HEK293 (cell line): ENCODE measurements at regions not wholly inside any gene's neighbourhood (a gene's known extent, or its start where the extent isn't known, plus 50 kb on each side); places are given as distances from the start of the nearest gene placed in this dataset.
A peak's percentile ranks its signal among the peaks of the same experiment; 100 is the strongest.

ENCODE experiments used
- CTCF ChIA-PET: fragments of 350-600 bp; formaldehyde crosslinking; extraction: SDS; loops from one replicate; lab custom pipeline; 2021; ENCODE audit warnings: antibody characterized with exemption; lab: Yijun Ruan, JAX
- POLR2A ChIA-PET: fragments of 300-600 bp; formaldehyde crosslinking; extraction: SDS; loops from one replicate; lab custom pipeline; 2020; ENCODE audit warnings: antibody characterized with exemption, inconsistent platforms; lab: Yijun Ruan, JAX
- H3K27ac ChIP-seq: fragments of 200-500 bp; sonication (Bioruptor generic); 2 replicates; pipeline ENCODE4 v1.5.1; 2014; ENCODE audit warnings: low read depth, low read length, control low read depth, inconsistent platforms; ENCODE audit errors: extremely low read depth
- H3K36me3 ChIP-seq, 2 experiments: fragments of 200-500 bp in 1 of 2; sonication (Bioruptor generic) in 1 of 2; 1 replicate in 1 of 2; 2 replicates in 1 of 2; pipeline ENCODE4 v1.5.1; 2014 to 2017; ENCODE audit warnings: inconsistent platforms in 2 of 2, low read length in 2 of 2; ENCODE audit not compliant: control insufficient read depth in 2 of 2, insufficient read depth in 1 of 2
- H3K4me1 ChIP-seq: fragments of 200-500 bp; sonication (Bioruptor generic); 2 replicates; pipeline ENCODE4 v1.5.1; 2014; ENCODE audit warnings: mild to moderate bottlenecking, low read length, inconsistent platforms; ENCODE audit not compliant: control insufficient read depth, insufficient read depth
- H3K4me3 ChIP-seq: 2 replicates; pipeline ENCODE4 v1.5.1; 2011; ENCODE audit warnings: low read depth, mild to moderate bottlenecking, control low read depth, low read length, moderate library complexity
- H3K9me3 ChIP-seq: fragments of 200-500 bp; sonication (Bioruptor generic); 2 replicates; pipeline ENCODE4 v1.5.1; 2014; ENCODE audit warnings: low read depth, low read length, inconsistent platforms; ENCODE audit not compliant: control insufficient read depth, insufficient read depth
- BCL11A ChIP-seq: fragments of 450-650 bp; formaldehyde crosslinking; IDR thresholded peaks from 2 replicates; pipeline ENCODE4 v1.5.1; 2016; ENCODE audit warnings: low read depth, missing biosample characterization, missing genetic modification characterization
- IKZF3 ChIP-seq: fragments of 450-650 bp; IDR thresholded peaks from 2 replicates; pipeline ENCODE4 v1.5.0; 2018; ENCODE audit warnings: missing biosample characterization, mild to moderate bottlenecking, missing genetic modification characterization, moderate library complexity
- KLF1 ChIP-seq: fragments of 450-650 bp; formaldehyde crosslinking; IDR thresholded peaks from 2 replicates; pipeline ENCODE4 v1.5.1; 2016; ENCODE audit warnings: missing biosample characterization, missing genetic modification characterization
- MEIS1 ChIP-seq: sonication (generic); formaldehyde crosslinking; IDR thresholded peaks from 2 replicates; pipeline ENCODE4 v1.8.1; 2022; ENCODE audit warnings: missing genetic modification reagents, mild to moderate bottlenecking, borderline replicate concordance
- OVOL3 ChIP-seq: fragments of 450-650 bp; formaldehyde crosslinking; IDR thresholded peaks from 2 replicates; pipeline ENCODE4 v1.5.1; 2016; ENCODE audit warnings: missing biosample characterization, missing genetic modification characterization
- SCRT1 ChIP-seq: fragments of 450-650 bp; formaldehyde crosslinking; IDR thresholded peaks from 2 replicates; pipeline ENCODE4 v1.5.1; 2016; ENCODE audit warnings: missing biosample characterization, missing genetic modification characterization, borderline replicate concordance
- SETDB1 ChIP-seq: IDR thresholded peaks from one replicate; pipeline ENCODE4 v1.6.1; 2017; ENCODE audit warnings: mild to moderate bottlenecking, low read length, moderate library complexity, mixed read lengths; ENCODE audit not compliant: insufficient read length
- SP2 ChIP-seq: fragments of 450-650 bp; formaldehyde crosslinking; IDR thresholded peaks from 2 replicates; pipeline ENCODE4 v1.5.1; 2016; ENCODE audit warnings: missing biosample characterization, missing genetic modification characterization
- YY2 ChIP-seq: fragments of 450-650 bp; formaldehyde crosslinking; IDR thresholded peaks from 2 replicates; pipeline ENCODE4 v1.5.1; 2016; ENCODE audit warnings: missing biosample characterization, missing genetic modification characterization
- ZBTB20 ChIP-seq: fragments of 450-650 bp; formaldehyde crosslinking; IDR thresholded peaks from 2 replicates; pipeline ENCODE4 v1.5.1; 2016; ENCODE audit warnings: missing biosample characterization, missing genetic modification characterization
- ZFHX2 ChIP-seq: fragments of 450-650 bp; formaldehyde crosslinking; conservative IDR thresholded peaks from 2 replicates; pipeline ENCODE4 v1.5.1; 2016; ENCODE audit warnings: missing biosample characterization, missing genetic modification characterization
- ZNF10 ChIP-seq: fragments of 450-650 bp; formaldehyde crosslinking; IDR thresholded peaks from 2 replicates; pipeline ENCODE4 v1.5.1; 2017; ENCODE audit warnings: missing biosample characterization, missing genetic modification characterization
- ZNF140 ChIP-seq: fragments of 450-650 bp; formaldehyde crosslinking; IDR thresholded peaks from 2 replicates; pipeline ENCODE4 v1.5.1; 2016; ENCODE audit warnings: missing biosample characterization, missing genetic modification characterization
- ZNF202 ChIP-seq: fragments of 450-650 bp; formaldehyde crosslinking; IDR thresholded peaks from 2 replicates; pipeline ENCODE4 v1.5.1; 2016; ENCODE audit warnings: missing biosample characterization, missing genetic modification characterization, borderline replicate concordance
- ZNF488 ChIP-seq: fragments of 450-650 bp; formaldehyde crosslinking; IDR thresholded peaks from 2 replicates; pipeline ENCODE4 v1.5.1; 2016; ENCODE audit warnings: missing biosample characterization, missing genetic modification characterization
- ZNF501 ChIP-seq: fragments of 450-650 bp; formaldehyde crosslinking; IDR thresholded peaks from 2 replicates; pipeline ENCODE4 v1.5.1; 2016; ENCODE audit warnings: missing biosample characterization, missing genetic modification characterization
- ZNF792 ChIP-seq: fragments of 450-650 bp; formaldehyde crosslinking; IDR thresholded peaks from 2 replicates; pipeline ENCODE4 v1.5.1; 2016; ENCODE audit warnings: missing biosample characterization, missing genetic modification characterization
- TF ChIP-seq, protein P1 (sequence below): fragments of 450-650 bp; formaldehyde crosslinking; IDR thresholded peaks from 2 replicates; pipeline ENCODE4 v1.5.1; 2016; ENCODE audit warnings: missing biosample characterization, missing genetic modification characterization, low read depth
- TF ChIP-seq, protein P2 (sequence below): fragments of 450-650 bp; formaldehyde crosslinking; optimal IDR thresholded peaks from 2 replicates; pipeline ENCODE3; 2016; ENCODE audit warnings: missing biosample characterization, mild to moderate bottlenecking, missing genetic modification characterization
- TF ChIP-seq, protein P3 (sequence below): fragments of 450-650 bp; formaldehyde crosslinking; IDR thresholded peaks from 2 replicates; pipeline ENCODE4 v1.5.1; 2016; ENCODE audit warnings: missing biosample characterization, missing genetic modification characterization, borderline replicate concordance
- TF ChIP-seq, protein P4 (sequence below): fragments of 450-650 bp; formaldehyde crosslinking; IDR thresholded peaks from 2 replicates; pipeline ENCODE4 v1.5.1; 2016; ENCODE audit warnings: missing biosample characterization, missing genetic modification characterization

DNA sequence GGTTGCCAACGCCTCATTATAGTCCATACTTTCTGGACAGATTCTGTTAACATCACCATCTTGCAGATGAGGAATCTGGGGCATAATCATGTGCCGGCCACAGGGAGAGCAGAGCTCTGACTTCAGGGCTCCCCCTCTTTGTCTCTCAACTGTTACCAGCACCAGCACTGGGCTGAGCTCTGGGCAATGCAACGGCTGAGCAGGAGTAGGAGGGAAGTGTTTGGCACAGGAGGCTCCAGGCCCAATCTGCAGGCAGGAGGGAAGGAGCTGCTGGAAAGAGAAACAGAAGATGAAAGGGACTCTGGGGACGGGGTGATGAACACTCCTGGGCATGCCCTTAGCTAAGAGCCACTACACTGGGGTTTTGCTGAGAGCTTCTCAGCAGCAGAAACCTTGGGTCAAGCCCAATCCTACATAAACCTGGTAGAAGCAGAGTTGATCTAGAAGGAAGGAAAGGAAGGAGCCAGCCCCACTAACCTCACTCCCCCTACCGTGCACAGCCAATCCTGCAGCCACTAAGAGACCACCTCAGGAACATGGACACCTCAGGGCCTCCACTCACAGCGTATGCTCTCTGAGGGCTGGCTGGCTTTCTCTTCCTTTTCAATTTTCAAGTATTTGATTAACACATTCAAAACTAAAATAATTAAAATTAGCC lies 73.1 kb upstream of the SPATA12 start (continued):
- TF ChIP-seq, protein P1, sequence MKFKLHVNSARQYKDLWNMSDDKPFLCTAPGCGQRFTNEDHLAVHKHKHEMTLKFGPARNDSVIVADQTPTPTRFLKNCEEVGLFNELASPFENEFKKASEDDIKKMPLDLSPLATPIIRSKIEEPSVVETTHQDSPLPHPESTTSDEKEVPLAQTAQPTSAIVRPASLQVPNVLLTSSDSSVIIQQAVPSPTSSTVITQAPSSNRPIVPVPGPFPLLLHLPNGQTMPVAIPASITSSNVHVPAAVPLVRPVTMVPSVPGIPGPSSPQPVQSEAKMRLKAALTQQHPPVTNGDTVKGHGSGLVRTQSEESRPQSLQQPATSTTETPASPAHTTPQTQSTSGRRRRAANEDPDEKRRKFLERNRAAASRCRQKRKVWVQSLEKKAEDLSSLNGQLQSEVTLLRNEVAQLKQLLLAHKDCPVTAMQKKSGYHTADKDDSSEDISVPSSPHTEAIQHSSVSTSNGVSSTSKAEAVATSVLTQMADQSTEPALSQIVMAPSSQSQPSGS (tag by site-specific recombination) = no peak
- no peak for TF ChIP-seq ZNF140 (tag by site-specific recombination)
- TF ChIP-seq, protein P2, sequence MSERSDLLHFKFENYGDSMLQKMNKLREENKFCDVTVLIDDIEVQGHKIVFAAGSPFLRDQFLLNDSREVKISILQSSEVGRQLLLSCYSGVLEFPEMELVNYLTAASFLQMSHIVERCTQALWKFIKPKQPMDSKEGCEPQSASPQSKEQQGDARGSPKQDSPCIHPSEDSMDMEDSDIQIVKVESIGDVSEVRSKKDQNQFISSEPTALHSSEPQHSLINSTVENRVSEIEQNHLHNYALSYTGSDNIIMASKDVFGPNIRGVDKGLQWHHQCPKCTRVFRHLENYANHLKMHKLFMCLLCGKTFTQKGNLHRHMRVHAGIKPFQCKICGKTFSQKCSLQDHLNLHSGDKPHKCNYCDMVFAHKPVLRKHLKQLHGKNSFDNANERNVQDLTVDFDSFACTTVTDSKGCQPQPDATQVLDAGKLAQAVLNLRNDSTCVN (tag by site-specific recombination) = no peak
- no peak for TF ChIP-seq SP2
- TF ChIP-seq, protein P3, sequence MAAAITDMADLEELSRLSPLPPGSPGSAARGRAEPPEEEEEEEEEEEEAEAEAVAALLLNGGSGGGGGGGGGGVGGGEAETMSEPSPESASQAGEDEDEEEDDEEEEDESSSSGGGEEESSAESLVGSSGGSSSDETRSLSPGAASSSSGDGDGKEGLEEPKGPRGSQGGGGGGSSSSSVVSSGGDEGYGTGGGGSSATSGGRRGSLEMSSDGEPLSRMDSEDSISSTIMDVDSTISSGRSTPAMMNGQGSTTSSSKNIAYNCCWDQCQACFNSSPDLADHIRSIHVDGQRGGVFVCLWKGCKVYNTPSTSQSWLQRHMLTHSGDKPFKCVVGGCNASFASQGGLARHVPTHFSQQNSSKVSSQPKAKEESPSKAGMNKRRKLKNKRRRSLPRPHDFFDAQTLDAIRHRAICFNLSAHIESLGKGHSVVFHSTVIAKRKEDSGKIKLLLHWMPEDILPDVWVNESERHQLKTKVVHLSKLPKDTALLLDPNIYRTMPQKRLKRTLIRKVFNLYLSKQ (tag by site-specific recombination) = no peak
- TF ChIP-seq ZNF202 (tag by site-specific recombination) = no peak
- no peak for TF ChIP-seq ZFHX2 (tag by site-specific recombination)
- TF ChIP-seq KLF1 (tag by site-specific recombination) = no peak

DNA sequence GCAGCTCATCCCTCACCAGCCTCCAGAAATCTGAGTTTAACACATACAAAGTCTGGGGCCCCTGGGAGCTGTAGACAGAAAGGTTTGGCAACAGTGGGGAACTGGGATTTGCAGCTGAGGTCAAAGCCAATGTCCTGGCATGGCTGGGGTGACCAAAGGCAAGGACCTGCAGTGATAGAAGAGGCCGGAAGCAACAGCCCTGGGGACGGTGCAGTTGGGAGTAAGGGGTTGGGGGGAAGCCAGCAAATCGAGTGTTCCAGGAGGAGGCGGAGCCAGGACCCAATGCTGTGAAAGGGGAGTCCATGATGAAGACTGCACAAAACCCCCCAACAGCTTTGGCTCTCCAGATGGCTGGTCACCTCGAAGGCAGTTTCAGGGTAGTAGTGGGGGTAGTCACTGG lies 74.1 kb upstream of the SPATA12 start:
- Histone ChIP-seq H3K4me1 (no peaks in the 10 kb centered on the region), H3K27ac (no peak overlapping the region), H3K9me3 (no peaks in the 10 kb centered on the region), H3K4me3 (no peak overlapping the region), H3K36me3 (no peaks in the 10 kb centered on the region)
- TF ChIP-seq BCL11A (tag by site-specific recombination) = no peak
- peak; percentile 54 for TF ChIP-seq ZBTB20
- TF ChIP-seq YY2 (tag by site-specific recombination) = no peak
- ChIA-PET POLR2A (no interaction called here), CTCF (interaction anchor here (0.6 to 6.3 kb wide), 2 partner anchors 283 to 751 kb away, joined by 3 to 97 read pairs; no protein-coding TSS in a partner anchor)

- H3K4me1 ChIP-seq = no peaks in the 10 kb centered on the region
- H3K36me3 ChIP-seq = no peaks in the 10 kb centered on the region
- ChIA-PET POLR2A (no interaction called here), CTCF (interaction anchor here (6.3 kb wide), 1 partner anchor 283 kb away, joined by 97 read pairs; no protein-coding TSS in a partner anchor)
- H3K27ac ChIP-seq = no peak overlapping the region
- TF ChIP-seq OVOL3 (tag by site-specific recombination) = no peak
- no peak for TF ChIP-seq IKZF3
- no peak for TF ChIP-seq ZNF501 (tag by site-specific recombination)
- H3K4me3 ChIP-seq = no peak overlapping the region
- H3K9me3 ChIP-seq = no peaks in the 10 kb centered on the region
Measured at GRCh38 chr3:56985878-56986277, 74.6 kb upstream of the SPATA12 start.

DNA sequence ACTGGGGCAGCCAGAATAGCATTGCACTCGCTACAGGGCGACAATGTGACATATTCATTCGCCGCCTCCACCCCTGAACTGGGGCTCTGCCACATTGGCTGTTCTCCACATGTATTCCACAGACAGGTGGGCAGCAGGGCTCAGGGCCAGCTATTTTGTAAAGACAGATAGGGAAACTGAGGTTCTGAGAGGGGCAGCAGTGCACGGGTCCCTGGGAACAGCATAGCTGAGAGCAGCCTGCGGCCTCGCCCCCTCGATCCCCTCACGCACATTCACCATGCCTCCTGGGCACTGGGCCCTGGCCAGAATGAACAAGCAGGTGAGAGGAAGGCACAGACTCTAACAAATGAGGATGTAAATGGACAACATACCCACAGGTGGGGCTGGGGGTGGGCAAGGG lies 75.0 kb upstream of the SPATA12 start:
- TF ChIP-seq, protein P2 (tag by site-specific recombination) = no peak
- TF ChIP-seq, protein P4, sequence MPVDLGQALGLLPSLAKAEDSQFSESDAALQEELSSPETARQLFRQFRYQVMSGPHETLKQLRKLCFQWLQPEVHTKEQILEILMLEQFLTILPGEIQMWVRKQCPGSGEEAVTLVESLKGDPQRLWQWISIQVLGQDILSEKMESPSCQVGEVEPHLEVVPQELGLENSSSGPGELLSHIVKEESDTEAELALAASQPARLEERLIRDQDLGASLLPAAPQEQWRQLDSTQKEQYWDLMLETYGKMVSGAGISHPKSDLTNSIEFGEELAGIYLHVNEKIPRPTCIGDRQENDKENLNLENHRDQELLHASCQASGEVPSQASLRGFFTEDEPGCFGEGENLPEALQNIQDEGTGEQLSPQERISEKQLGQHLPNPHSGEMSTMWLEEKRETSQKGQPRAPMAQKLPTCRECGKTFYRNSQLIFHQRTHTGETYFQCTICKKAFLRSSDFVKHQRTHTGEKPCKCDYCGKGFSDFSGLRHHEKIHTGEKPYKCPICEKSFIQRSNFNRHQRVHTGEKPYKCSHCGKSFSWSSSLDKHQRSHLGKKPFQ (tag by site-specific recombination) = no peak
- no peak for TF ChIP-seq ZNF488 (tag by site-specific recombination)
- TF ChIP-seq ZNF792 (tag by site-specific recombination) = no peak
- TF ChIP-seq ZNF10 = no peak
- TF ChIP-seq SCRT1 = no peak
- no peak for TF ChIP-seq MEIS1 (CRISPR knock-in tag)
- no peak for TF ChIP-seq SETDB1
- H3K9me3 ChIP-seq = no peaks in the 10 kb centered on the region
- no peaks in the 10 kb centered on the region for H3K4me1 ChIP-seq
- POLR2A ChIA-PET = no interaction called here
- H3K27ac ChIP-seq = no peak overlapping the region
- H3K4me3 ChIP-seq = no peak overlapping the region
- CTCF ChIA-PET = interaction anchor here (6.3 kb wide), 1 partner anchor 283 kb away, joined by 97 read pairs; no protein-coding TSS in a partner anchor
- no peaks in the 10 kb centered on the region for H3K36me3 ChIP-seq
